PC-3 (cell line): ENCODE measurements at regions not wholly inside any gene's neighbourhood (a gene's known extent, or its start where the extent isn't known, plus 50 kb on each side); places are given as distances from the start of the nearest gene placed in this dataset.

Experiments
- ATAC-seq: fragments of 200-7000 bp; cut with Tn5 transposase; 2 replicates; pipeline ENCODE4 v1.9.1; 2020; ENCODE audit warnings: mild to moderate bottlenecking, moderate library complexity
- BruUV-seq: library from RNA; stranded (reverse); fragments of 400-500 nt; replicated peaks from 2 replicates; lab custom pipeline; 2021; lab: Mats Ljungman, UMichigan
- CTCF ChIA-PET: fragments of 300-600 bp; sonication (Branson Sonifier 250); formaldehyde crosslinking; loops from one replicate; lab custom pipeline; 2022; ENCODE audit warnings: antibody characterized with exemption; lab: Charles Lee
- POLR2A ChIA-PET: fragments of 300-600 bp; sonication (Branson Sonifier 250); formaldehyde crosslinking; loops from one replicate; lab custom pipeline; 2022; ENCODE audit warnings: antibody characterized with exemption; ENCODE audit not compliant: unreplicated experiment; lab: Charles Lee
- DNase-seq: peaks from one replicate; pipeline ENCODE4 v3.0.0-alpha.2; 2015
- H2AFZ ChIP-seq: fragments of 300-600 bp; sonication (generic); 2 replicates; pipeline ENCODE4 v1.6.0; 2016; ENCODE audit warnings: antibody characterized with exemption, low read length
- H3F3A ChIP-seq: fragments of 300-600 bp; sonication (generic); one replicate; pipeline ENCODE4 v1.6.0; 2017; ENCODE audit warnings: antibody characterized with exemption, low read length, control low read depth, mild to moderate bottlenecking; ENCODE audit not compliant: unreplicated experiment
- H3K27ac ChIP-seq: fragments of 300-600 bp; sonication (generic); 2 replicates; pipeline ENCODE4 v1.5.1; 2016; ENCODE audit warnings: mild to moderate bottlenecking, low read length
- H3K27me3 ChIP-seq: fragments of 300-600 bp; sonication (generic); 2 replicates; pipeline ENCODE4 v1.6.1; 2016; ENCODE audit warnings: low read length, mixed read lengths
- H3K36me3 ChIP-seq: fragments of 300-600 bp; sonication (generic); 2 replicates; pipeline ENCODE4 v1.6.1; 2016; ENCODE audit warnings: low read depth, mixed run types, low read length, mixed read lengths
- H3K4me1 ChIP-seq: fragments of 300-600 bp; sonication (generic); 2 replicates; pipeline ENCODE4 v1.5.1; 2016; ENCODE audit warnings: low read length; ENCODE audit not compliant: insufficient read depth
- H3K4me2 ChIP-seq: fragments of 300-600 bp; sonication (generic); 2 replicates; pipeline ENCODE4 v1.6.0; 2016; ENCODE audit warnings: low read length
- H3K4me3 ChIP-seq: fragments of 300-600 bp; sonication (generic); 2 replicates; pipeline ENCODE4 v1.5.1; 2016; ENCODE audit warnings: mild to moderate bottlenecking, low read length, mixed read lengths
- H3K79me2 ChIP-seq: fragments of 300-600 bp; sonication (generic); 2 replicates; pipeline ENCODE4 v1.6.1; 2017; ENCODE audit warnings: low read length, mixed read lengths
- H3K9ac ChIP-seq: fragments of 300-600 bp; sonication (generic); 2 replicates; pipeline ENCODE4 v1.6.0; 2016; ENCODE audit warnings: mild to moderate bottlenecking, low read length
- H3K9me2 ChIP-seq: fragments of 300-600 bp; sonication (generic); replicated peaks from 2 replicates; pipeline ENCODE4 v1.6.1; 2016; ENCODE audit warnings: mixed run types, low read length, mixed read lengths
- H3K9me3 ChIP-seq: fragments of 300-600 bp; sonication (generic); 2 replicates; pipeline ENCODE4 v1.6.1; 2016; ENCODE audit warnings: low read length, mixed read lengths
- H4K20me1 ChIP-seq: fragments of 300-600 bp; sonication (generic); 2 replicates; pipeline ENCODE4 v1.6.1; 2016; ENCODE audit warnings: low read length, mixed read lengths
- EZH2 ChIP-seq: fragments of 300-600 bp; sonication (generic); IDR thresholded peaks from one replicate; pipeline ENCODE4 v1.6.1; 2017; ENCODE audit warnings: antibody characterized with exemption, mild to moderate bottlenecking, low read length; ENCODE audit not compliant: unreplicated experiment
- EZH2phosphoT487 ChIP-seq: fragments of 300-600 bp; sonication (generic); IDR thresholded peaks from 2 replicates; pipeline ENCODE4 v1.6.1; 2018; ENCODE audit warnings: mild to moderate bottlenecking, antibody characterized with exemption, low read length, borderline replicate concordance
- intact Hi-C: fragments of 100-400 bp; cut with micrococcal nuclease; formaldehyde crosslinking; loops from 2 replicates; pipeline ENCODE4 v1.9.0; 2023
- TF ChIP-seq, protein P1 (sequence below): fragments of 300-600 bp; sonication (generic); conservative IDR thresholded peaks from 2 replicates; pipeline ENCODE4 v1.5.1; 2017; ENCODE audit warnings: antibody characterized with exemption, low read depth, mild to moderate bottlenecking, low read length

DNA sequence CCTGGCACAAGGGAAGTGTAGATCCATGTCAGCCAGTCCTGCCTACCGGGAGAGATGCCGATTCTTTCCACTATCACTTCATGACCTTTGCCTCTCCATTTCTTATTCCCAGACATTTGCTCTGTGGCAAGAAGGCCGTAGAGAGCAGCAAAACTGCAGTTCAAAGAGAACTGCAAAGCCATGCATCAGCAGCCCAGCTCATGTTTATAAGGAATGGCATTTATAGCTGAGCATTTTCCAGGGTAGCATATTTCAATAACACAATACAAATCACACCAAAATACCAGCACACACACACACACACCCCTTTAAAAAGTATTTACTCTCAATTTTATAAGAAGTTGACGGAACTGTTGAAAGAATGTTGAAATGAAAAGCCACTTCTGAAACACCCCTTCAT is 126.7 kb upstream of the EGFLAM start:
- no TSS peak for BruUV-seq
- no peak overlapping the region for H3K27ac ChIP-seq
- H3K79me2 ChIP-seq: no peaks in the 10 kb centered on the region
- TF ChIP-seq EZH2 (no peak), EZH2phosphoT487 (no peak)
- TF ChIP-seq, protein P1, sequence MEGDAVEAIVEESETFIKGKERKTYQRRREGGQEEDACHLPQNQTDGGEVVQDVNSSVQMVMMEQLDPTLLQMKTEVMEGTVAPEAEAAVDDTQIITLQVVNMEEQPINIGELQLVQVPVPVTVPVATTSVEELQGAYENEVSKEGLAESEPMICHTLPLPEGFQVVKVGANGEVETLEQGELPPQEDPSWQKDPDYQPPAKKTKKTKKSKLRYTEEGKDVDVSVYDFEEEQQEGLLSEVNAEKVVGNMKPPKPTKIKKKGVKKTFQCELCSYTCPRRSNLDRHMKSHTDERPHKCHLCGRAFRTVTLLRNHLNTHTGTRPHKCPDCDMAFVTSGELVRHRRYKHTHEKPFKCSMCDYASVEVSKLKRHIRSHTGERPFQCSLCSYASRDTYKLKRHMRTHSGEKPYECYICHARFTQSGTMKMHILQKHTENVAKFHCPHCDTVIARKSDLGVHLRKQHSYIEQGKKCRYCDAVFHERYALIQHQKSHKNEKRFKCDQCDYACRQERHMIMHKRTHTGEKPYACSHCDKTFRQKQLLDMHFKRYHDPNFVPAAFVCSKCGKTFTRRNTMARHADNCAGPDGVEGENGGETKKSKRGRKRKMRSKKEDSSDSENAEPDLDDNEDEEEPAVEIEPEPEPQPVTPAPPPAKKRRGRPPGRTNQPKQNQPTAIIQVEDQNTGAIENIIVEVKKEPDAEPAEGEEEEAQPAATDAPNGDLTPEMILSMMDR: no peak
- DNase-seq: no peak
- peaks cover 93% of the 10 kb centered on the region for H3K27me3 ChIP-seq
- ChIA-PET CTCF (no interaction called here), POLR2A (no interaction called here)
- no peak overlapping the region for H3K9ac ChIP-seq
- H3K4me1 ChIP-seq: no peaks in the 10 kb centered on the region
- H3F3A ChIP-seq: no peaks in the 10 kb centered on the region
- intact Hi-C loops: no loop called here
- no peaks in the 10 kb centered on the region for H4K20me1 ChIP-seq
- no peak for ATAC-seq
- no peaks in the 10 kb centered on the region for H3K36me3 ChIP-seq
- H2AFZ ChIP-seq: no peak overlapping the region
- no peak overlapping the region for H3K4me3 ChIP-seq
- H3K4me2 ChIP-seq: no peak overlapping the region
- no peaks in the 10 kb centered on the region for H3K9me2 ChIP-seq
- H3K9me3 ChIP-seq: no peaks in the 10 kb centered on the region

GRCh38 chr5:38124321-38124720 is 134.0 kb upstream of the EGFLAM start:
- no TSS peak for BruUV-seq

GRCh38 chr5:38121420-38121819 is 136.9 kb upstream of the EGFLAM start:
- Histone ChIP-seq H2AFZ (no peak overlapping the region), H3K27ac (no peak overlapping the region), H3K4me3 (no peak overlapping the region), H3K36me3 (no peaks in the 10 kb centered on the region), H3K4me1 (no peaks in the 10 kb centered on the region), H3F3A (no peaks in the 10 kb centered on the region), H3K9me2 (0 out of 2 replicates have a peak, but pooled peaks cover 3% of the 10 kb centered on the region), H4K20me1 (no peaks in the 10 kb centered on the region), H3K27me3 (peaks cover 35% of the 10 kb centered on the region; the same call in 1 of the 2 replicates), H3K79me2 (no peaks in the 10 kb centered on the region), H3K9ac (no peak overlapping the region), H3K9me3 (peaks cover 3% of the 10 kb centered on the region; the same call in 1 of the 2 replicates), H3K4me2 (no peak overlapping the region)
- DNase-seq (no peak), ATAC-seq (no peak)
- no TSS peak for BruUV-seq
- TF ChIP-seq, protein P1: no peak
- TF ChIP-seq EZH2phosphoT487 (no peak), EZH2 (no peak)
- ChIA-PET POLR2A (no interaction called here), CTCF (no interaction called here)
- intact Hi-C loops: no loop called here

More at GRCh38 chr5:38124321-38124720, 134.0 kb upstream of the EGFLAM start:
- POLR2A ChIA-PET: no interaction called here
- Histone ChIP-seq H4K20me1 (no peaks in the 10 kb centered on the region), H3K9me3 (peaks cover 3% of the 10 kb centered on the region; the same call in 1 of the 2 replicates), H3K4me1 (no peaks in the 10 kb centered on the region), H2AFZ (no peak overlapping the region), H3F3A (no peaks in the 10 kb centered on the region), H3K9me2 (0 out of 2 replicates have a peak, but pooled peaks cover 3% of the 10 kb centered on the region), H3K9ac (no peak overlapping the region), H3K27ac (no peak overlapping the region), H3K79me2 (no peaks in the 10 kb centered on the region), H3K4me3 (no peak overlapping the region), H3K36me3 (no peaks in the 10 kb centered on the region), H3K27me3 (peaks cover 37% of the 10 kb centered on the region), H3K4me2 (no peak overlapping the region)
- DNase-seq (no peak), ATAC-seq (no peak)
- intact Hi-C loops: no loop called here
- no peak for TF ChIP-seq EZH2
- TF ChIP-seq, protein P1: no peak
- no peak for TF ChIP-seq EZH2phosphoT487
- CTCF ChIA-PET: no interaction called here
